ENCODE measurements at regions not wholly inside any gene's neighbourhood (a gene's known extent, or its start where the extent isn't known, plus 50 kb on each side); places are given as distances from the start of the nearest gene placed in this dataset.

DNA sequence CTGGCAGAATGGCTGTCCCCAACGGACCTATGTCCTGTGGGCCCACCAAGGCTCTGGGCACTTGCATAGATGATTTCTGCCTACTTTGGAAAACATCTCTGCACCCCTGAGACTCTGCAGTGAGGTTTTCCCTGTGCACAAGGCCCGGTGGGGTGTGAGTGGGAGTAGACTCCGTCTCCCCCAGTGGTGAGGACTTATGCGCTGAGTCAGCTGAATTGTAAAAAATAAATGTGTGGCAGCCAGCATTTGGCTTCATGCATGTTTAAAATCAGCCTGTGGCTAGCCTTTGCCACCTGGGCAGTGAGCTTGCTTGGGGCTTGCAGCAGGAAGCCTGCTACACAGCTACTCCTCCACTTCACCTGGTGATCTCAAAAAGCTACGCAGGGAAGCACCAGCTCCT lies 139.3 kb upstream of the WDR11 start:
- H2BK20ac ChIP-seq (ENCODE audit: low read depth, low read length, poor library complexity, severe bottlenecking): no peak overlapping the region
- Mint-ChIP-seq H3K36me3 (ENCODE audit: insufficient read depth in 1 of 3, low read depth in 3 of 3) (no peaks in the 10 kb centered on the region; a peak in 1 of 7 replicates), H3K27me3 (ENCODE audit: low read depth) (no peaks in the 10 kb centered on the region), H3K4me3 (no peak overlapping the region), H3K9me3 (no peaks in the 10 kb centered on the region), H3K4me1 (peaks cover 20 to 33% of the 10 kb centered on the region in 2 experiments), H3K27ac (no peak overlapping the region)
- no CpG with 5 or more reads among the region's 5 CpGs for WGBS (ENCODE audit: extremely low coverage, insufficient read length, low lambda C conversion rate)
- H3K4ac ChIP-seq (ENCODE audit: low read depth, low read length): no peak overlapping the region
- H2BK12ac ChIP-seq (ENCODE audit: insufficient read length, low read depth, low read length): no peak overlapping the region
- no peak overlapping the region for H3K18ac ChIP-seq (ENCODE audit: insufficient read length, low read depth, low read length)
- no peak overlapping the region for H4K91ac ChIP-seq (ENCODE audit: insufficient read length, low read depth, low read length)
- H4K20me1 ChIP-seq (ENCODE audit: control insufficient read depth, insufficient read depth, insufficient read length): no peaks in the 10 kb centered on the region
- H3K23ac ChIP-seq (ENCODE audit: insufficient read length, low read depth, low read length): no peak overlapping the region
- no peak overlapping the region for H3T11ph ChIP-seq (ENCODE audit: low read length)
- H3K79me1 ChIP-seq (ENCODE audit: insufficient read depth, low read depth, low read length, poor library complexity, severe bottlenecking): no peaks in the 10 kb centered on the region
- no peaks in the 10 kb centered on the region for H3K4me1 ChIP-seq (ENCODE audit: insufficient read depth, low read length)
- H3K56ac ChIP-seq (ENCODE audit: insufficient read length, low read depth, low read length): no peak overlapping the region
- H3K23me2 ChIP-seq (ENCODE audit: insufficient read length, low read depth, low read length, poor library complexity, severe bottlenecking): no peaks in the 10 kb centered on the region
- H2BK5ac ChIP-seq (ENCODE audit: insufficient read length, low read length): no peak overlapping the region
- no peak overlapping the region for H4K5ac ChIP-seq (ENCODE audit: insufficient read length, low read depth, low read length)
- no peaks in the 10 kb centered on the region for H3K27me3 ChIP-seq (ENCODE audit: insufficient read depth, low read length)
- H2BK120ac ChIP-seq (ENCODE audit: low read depth, low read length, poor library complexity, severe bottlenecking): no peak overlapping the region
- H3K4me2 ChIP-seq (ENCODE audit: insufficient read depth, insufficient read length, low read length): no peak overlapping the region
- H4K8ac ChIP-seq (replicated peaks; ENCODE audit: insufficient read length, low read depth, low read length): no peak overlapping the region
- no peak overlapping the region for H3K27ac ChIP-seq (ENCODE audit: insufficient read length, low read depth, low read length)
- no peaks in the 10 kb centered on the region for H3K79me2 ChIP-seq (ENCODE audit: insufficient read depth, low read length)
- TF ChIP-seq, protein P1, sequence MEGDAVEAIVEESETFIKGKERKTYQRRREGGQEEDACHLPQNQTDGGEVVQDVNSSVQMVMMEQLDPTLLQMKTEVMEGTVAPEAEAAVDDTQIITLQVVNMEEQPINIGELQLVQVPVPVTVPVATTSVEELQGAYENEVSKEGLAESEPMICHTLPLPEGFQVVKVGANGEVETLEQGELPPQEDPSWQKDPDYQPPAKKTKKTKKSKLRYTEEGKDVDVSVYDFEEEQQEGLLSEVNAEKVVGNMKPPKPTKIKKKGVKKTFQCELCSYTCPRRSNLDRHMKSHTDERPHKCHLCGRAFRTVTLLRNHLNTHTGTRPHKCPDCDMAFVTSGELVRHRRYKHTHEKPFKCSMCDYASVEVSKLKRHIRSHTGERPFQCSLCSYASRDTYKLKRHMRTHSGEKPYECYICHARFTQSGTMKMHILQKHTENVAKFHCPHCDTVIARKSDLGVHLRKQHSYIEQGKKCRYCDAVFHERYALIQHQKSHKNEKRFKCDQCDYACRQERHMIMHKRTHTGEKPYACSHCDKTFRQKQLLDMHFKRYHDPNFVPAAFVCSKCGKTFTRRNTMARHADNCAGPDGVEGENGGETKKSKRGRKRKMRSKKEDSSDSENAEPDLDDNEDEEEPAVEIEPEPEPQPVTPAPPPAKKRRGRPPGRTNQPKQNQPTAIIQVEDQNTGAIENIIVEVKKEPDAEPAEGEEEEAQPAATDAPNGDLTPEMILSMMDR (conservative IDR thresholded peaks at IDR 0.05): no peak
- no peak overlapping the region for H3K14ac ChIP-seq (ENCODE audit: insufficient read depth, low read length)
- no peaks in the 10 kb centered on the region for H3K9me3 ChIP-seq (ENCODE audit: control insufficient read depth, low read depth, low read length)
- H2AK5ac ChIP-seq (ENCODE audit: insufficient read length, low read length): no peak overlapping the region
- no peak overlapping the region for H2AFZ ChIP-seq (ENCODE audit: low read length)
- H3K9ac ChIP-seq (ENCODE audit: extremely low read depth, insufficient read length, low read length): no peak overlapping the region
- no peak for DNase-seq
- H2BK15ac ChIP-seq (ENCODE audit: low read depth, low read length): no peak overlapping the region

Measured in H9 (cell line).